ENCODE measurements at regions not wholly inside any gene's neighbourhood (a gene's known extent, or its start where the extent isn't known, plus 50 kb on each side); places are given as distances from the start of the nearest gene placed in this dataset.
A peak's percentile ranks its signal among the peaks of the same experiment; 100 is the strongest.

- H3K27ac ChIP-seq, result no peak overlapping the region
- ATAC-seq (no peak), DNase-seq (no peak), FAIRE-seq (no peak)
- no peak for TF ChIP-seq CTCF (IDR thresholded peaks at IDR 0.05)
- peaks cover 0 to 4% (median 2%) of the 10 kb centered on the region in 3 donors for H3K4me1 ChIP-seq
- H3K27me3 ChIP-seq, result no peaks in the 10 kb centered on the region
- WGBS, 2 donors, result 66 to 69% methylated on average over 2 of the region's 2 CpGs
- intact Hi-C loops (cut with DNase I), result no loop called here
- H3K4me3 ChIP-seq, result no peak overlapping the region
- H3K36me3 ChIP-seq, result no peaks in the 10 kb centered on the region
- no peaks in the 10 kb centered on the region for H3K9me3 ChIP-seq
Observed at GRCh38 chr4:131258361-131258760, 1890.7 kb upstream of the PCDH10 start.

GRCh38 chr4:131288441-131288840 is 1860.7 kb upstream of the PCDH10 start:
- ATAC-seq, result no peak
- intact Hi-C loops (cut with DNase I), result no loop called here

GRCh38 chr4:131296192-131296591 is 1852.9 kb upstream of the PCDH10 start:
- ATAC-seq (no peak), DNase-seq (no peak), FAIRE-seq (no peak)
- intact Hi-C loops (cut with DNase I), result no loop called here
- H3K27me3 ChIP-seq, result no peaks in the 10 kb centered on the region
- H3K4me3 ChIP-seq, result no peak overlapping the region
- H3K36me3 ChIP-seq, result no peaks in the 10 kb centered on the region
- WGBS, 2 donors, result 17 to 26% methylated on average over 1 of the region's 1 CpG
- H3K27ac ChIP-seq, result no peak overlapping the region
- H3K4me1 ChIP-seq, result no peaks in the 10 kb centered on the region
- no peaks in the 10 kb centered on the region for H3K9me3 ChIP-seq
- TF ChIP-seq CTCF (IDR thresholded peaks at IDR 0.05), result no peak

More at GRCh38 chr4:131288441-131288840, 1860.7 kb upstream of the PCDH10 start:
- no peak for FAIRE-seq
- Histone ChIP-seq H3K4me1 (no peaks in the 10 kb centered on the region), H3K27me3 (no peaks in the 10 kb centered on the region), H3K9me3 (no peaks in the 10 kb centered on the region), H3K27ac (no peak overlapping the region), H3K4me3 (no peak overlapping the region), H3K36me3 (no peaks in the 10 kb centered on the region)
- TF ChIP-seq CTCF (IDR thresholded peaks at IDR 0.05), result no peak
- DNase-seq, result no peak

GRCh38 chr4:131302108-131302507 is 1847.0 kb upstream of the PCDH10 start:
- Histone ChIP-seq H3K27ac (no peak overlapping the region), H3K9me3 (no peaks in the 10 kb centered on the region), H3K4me3 (no peak overlapping the region), H3K36me3 (no peaks in the 10 kb centered on the region), H3K27me3 (no peaks in the 10 kb centered on the region), H3K4me1 (no peaks in the 10 kb centered on the region)
- TF ChIP-seq CTCF (IDR thresholded peaks at IDR 0.05), result no peak
- ATAC-seq, result peak in 1 of 4 donors; percentile 44
- DNase-seq, result peak in 1 of 6 donors; percentile 9
- WGBS, 2 donors, result 66 to 73% methylated on average over 4 of the region's 4 CpGs
- intact Hi-C loops (cut with DNase I), result no loop called here
- FAIRE-seq, result no peak

GRCh38 chr4:131304686-131305085 is 1844.4 kb upstream of the PCDH10 start:
- Histone ChIP-seq H3K4me1 (no peaks in the 10 kb centered on the region), H3K27me3 (no peaks in the 10 kb centered on the region), H3K27ac (no peak overlapping the region), H3K4me3 (no peak overlapping the region), H3K36me3 (no peaks in the 10 kb centered on the region), H3K9me3 (no peaks in the 10 kb centered on the region)
- 84 to 87% methylated on average over 2 of the region's 2 CpGs for WGBS, 2 donors
- DNase-seq (no peak), ATAC-seq (no peak), FAIRE-seq (no peak)
- TF ChIP-seq CTCF (IDR thresholded peaks at IDR 0.05), result no peak
- intact Hi-C loops (cut with DNase I), result no loop called here

Data from pancreas (tissue), 10 donors.